GM10266 (cell line): ENCODE measurements at regions not wholly inside any gene's neighbourhood (a gene's known extent, or its start where the extent isn't known, plus 50 kb on each side); places are given as distances from the start of the nearest gene placed in this dataset.
A peak's percentile ranks its signal among the peaks of the same experiment; 100 is the strongest.

Source experiments
- DNase-seq: peaks from one replicate; pipeline ENCODE4 v3.0.0; 2012; ENCODE audit errors: extremely low spot score
- TF ChIP-seq, protein P1 (sequence below): IDR thresholded peaks from 2 replicates; pipeline ENCODE4 v1.5.1; 2012; ENCODE audit warnings: mild to moderate bottlenecking, low read depth; ENCODE audit not compliant: control insufficient read depth, insufficient read depth; ENCODE audit errors: missing control alignments

DNA sequence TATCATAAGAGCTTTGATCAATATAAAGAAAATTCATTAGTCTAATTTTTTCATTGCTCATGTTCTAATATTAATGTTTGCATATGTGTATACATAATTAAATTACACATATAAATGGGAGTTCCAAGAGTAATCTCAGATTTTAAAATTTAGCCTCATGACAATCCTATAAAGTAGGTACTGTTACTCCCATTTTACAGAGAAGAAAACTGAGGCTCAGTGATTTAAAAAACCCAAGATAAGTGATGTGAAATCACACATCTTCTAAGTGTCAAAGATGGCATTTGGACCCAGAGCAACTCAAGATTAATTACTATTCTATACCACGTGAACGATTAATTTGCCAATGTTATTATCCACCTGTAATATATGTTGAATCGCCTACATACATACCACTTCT, 122.3 kb downstream of the TM2D1 start:
- no peak for DNase-seq
- TF ChIP-seq, protein P1, sequence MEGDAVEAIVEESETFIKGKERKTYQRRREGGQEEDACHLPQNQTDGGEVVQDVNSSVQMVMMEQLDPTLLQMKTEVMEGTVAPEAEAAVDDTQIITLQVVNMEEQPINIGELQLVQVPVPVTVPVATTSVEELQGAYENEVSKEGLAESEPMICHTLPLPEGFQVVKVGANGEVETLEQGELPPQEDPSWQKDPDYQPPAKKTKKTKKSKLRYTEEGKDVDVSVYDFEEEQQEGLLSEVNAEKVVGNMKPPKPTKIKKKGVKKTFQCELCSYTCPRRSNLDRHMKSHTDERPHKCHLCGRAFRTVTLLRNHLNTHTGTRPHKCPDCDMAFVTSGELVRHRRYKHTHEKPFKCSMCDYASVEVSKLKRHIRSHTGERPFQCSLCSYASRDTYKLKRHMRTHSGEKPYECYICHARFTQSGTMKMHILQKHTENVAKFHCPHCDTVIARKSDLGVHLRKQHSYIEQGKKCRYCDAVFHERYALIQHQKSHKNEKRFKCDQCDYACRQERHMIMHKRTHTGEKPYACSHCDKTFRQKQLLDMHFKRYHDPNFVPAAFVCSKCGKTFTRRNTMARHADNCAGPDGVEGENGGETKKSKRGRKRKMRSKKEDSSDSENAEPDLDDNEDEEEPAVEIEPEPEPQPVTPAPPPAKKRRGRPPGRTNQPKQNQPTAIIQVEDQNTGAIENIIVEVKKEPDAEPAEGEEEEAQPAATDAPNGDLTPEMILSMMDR: no peak

DNA sequence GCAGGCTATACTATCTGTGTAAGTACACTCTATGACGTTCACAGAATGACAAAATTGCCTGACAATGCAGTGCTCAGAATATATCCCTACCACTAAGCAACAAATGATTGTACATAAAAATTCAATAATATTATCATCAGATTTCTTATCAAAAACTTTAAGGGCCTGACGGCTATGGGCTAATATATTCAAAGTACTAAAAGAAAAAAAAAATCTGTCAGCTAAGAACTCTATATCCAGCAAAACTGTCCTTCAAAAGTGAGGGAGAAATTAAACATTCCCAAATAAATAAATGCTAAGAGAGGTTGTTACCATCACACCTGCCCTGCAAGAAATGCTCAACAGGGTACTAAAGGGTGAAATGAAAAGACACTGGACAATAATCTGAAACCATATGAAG, 127.3 kb downstream of the TM2D1 start:
- no peak for DNase-seq
- TF ChIP-seq, protein P1: no peak

- TF ChIP-seq, protein P1: no peak
- DNase-seq: no peak
Observed at GRCh38 chr1:61593331-61593730, 131.6 kb downstream of the TM2D1 start.

GRCh38 chr1:61591351-61591750, 133.6 kb downstream of the TM2D1 start:
- DNase-seq: no peak

DNA sequence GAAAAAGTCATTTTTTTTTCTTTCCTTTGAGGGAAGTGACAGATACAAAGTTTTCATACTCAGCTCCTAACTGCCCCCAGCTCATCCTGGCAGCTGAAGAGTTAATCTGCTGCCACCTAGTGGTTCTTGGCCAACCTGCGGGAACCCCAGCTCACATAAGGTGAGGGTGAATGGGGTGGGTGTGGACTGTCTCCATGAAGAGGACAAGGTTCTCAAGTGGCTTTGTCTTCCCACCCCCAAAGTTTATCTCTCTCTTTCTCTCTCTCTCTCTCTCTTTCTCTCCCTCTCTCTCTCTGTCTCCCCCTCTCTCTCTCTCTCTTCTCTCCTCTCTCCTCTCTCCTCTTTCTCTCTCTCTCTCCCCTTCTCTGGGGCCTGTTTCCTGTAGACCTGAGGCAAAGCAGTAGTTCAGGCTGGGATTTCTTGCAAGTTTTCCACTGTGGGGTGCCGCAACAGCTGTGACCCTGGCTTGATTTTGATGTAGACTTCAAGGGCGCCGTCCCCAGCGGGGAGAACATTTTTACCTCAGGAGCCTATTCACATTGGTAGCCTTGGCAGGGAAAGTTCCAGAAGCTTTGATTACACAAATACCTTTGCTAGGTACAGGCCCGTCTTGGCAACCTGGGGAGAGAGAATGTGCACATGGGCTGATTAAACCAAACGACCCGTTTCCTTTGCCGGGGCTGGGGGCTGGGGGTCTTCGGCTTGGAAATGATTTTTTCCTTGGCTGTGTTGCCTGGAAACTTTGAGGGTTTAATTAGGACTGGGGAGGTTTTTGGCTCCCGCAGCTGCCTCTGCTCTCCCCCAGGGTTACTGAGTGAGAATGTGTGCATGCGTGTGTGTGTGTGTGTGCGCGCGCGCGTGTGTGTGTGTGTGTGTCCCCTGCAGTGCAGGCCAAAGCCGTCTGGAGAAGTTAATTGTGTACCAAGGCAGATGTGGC, 135.9 kb downstream of the TM2D1 start:
- TF ChIP-seq, protein P1: peak; percentile 92
- peak; percentile 63 for DNase-seq

More at GRCh38 chr1:61591351-61591750, 133.6 kb downstream of the TM2D1 start:
- TF ChIP-seq, protein P1: no peak

DNA sequence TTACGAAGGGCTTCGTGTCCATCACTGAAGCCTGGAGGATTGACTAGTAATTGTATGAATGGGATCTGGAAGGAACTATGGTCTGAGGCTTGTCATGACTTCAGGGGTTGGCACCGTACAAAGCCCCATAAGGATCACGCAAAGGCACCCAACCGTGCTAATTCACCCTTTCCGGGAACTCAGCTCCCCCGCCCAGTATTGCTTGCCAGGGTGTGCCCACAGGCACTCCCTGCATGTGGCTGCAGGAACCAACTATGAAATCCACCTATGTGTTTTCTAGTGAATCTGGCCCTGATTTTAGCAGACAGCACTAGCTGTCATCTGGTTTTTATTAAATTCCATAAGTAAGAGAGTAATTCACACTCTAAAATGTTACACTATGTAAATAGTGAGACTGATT, 139.2 kb downstream of the TM2D1 start:
- no peak for DNase-seq
- TF ChIP-seq, protein P1: no peak

GRCh38 chr1:61583703-61584102, 141.2 kb downstream of the TM2D1 start:
- DNase-seq: no peak
- TF ChIP-seq, protein P1: no peak
